GM12875 (cell line): ENCODE measurements at regions not wholly inside any gene's neighbourhood (a gene's known extent, or its start where the extent isn't known, plus 50 kb on each side); places are given as distances from the start of the nearest gene placed in this dataset.

ENCODE experiments used
- H3K4me3 ChIP-seq: one replicate; pipeline ENCODE4 v1.5.1; 2011; ENCODE audit warnings: low read depth, low read length, control low read depth
- CTCF ChIP-seq: IDR thresholded peaks from 2 replicates; pipeline ENCODE4 v1.5.1; 2011; ENCODE audit warnings: low read depth, mild to moderate bottlenecking, control low read depth, inconsistent platforms, low read length, moderate library complexity, borderline replicate concordance; ENCODE audit not compliant: insufficient read depth

GRCh38 chr10:93206652-93207051 lies 133.0 kb downstream of the CYP26A1 start:
- no peak for TF ChIP-seq CTCF
- H3K4me3 ChIP-seq: no peak overlapping the region

- no peak overlapping the region for H3K4me3 ChIP-seq
- no peak for TF ChIP-seq CTCF
These were observed 135.2 kb downstream of the CYP26A1 start for GRCh38 chr10:93208717-93209464.

GRCh38 chr10:93211991-93212390 lies 138.3 kb downstream of the CYP26A1 start:
- no peak for TF ChIP-seq CTCF
- H3K4me3 ChIP-seq: no peak overlapping the region

- no peak overlapping the region for H3K4me3 ChIP-seq
- TF ChIP-seq CTCF: no peak
These were observed 141.6 kb downstream of the CYP26A1 start for GRCh38 chr10:93215312-93215711.

GRCh38 chr10:93216341-93216985 lies 142.8 kb downstream of the CYP26A1 start:
- TF ChIP-seq CTCF: no peak
- H3K4me3 ChIP-seq: no peak overlapping the region

- H3K4me3 ChIP-seq: no peak overlapping the region
- no peak for TF ChIP-seq CTCF
These were observed 144.7 kb downstream of the CYP26A1 start for GRCh38 chr10:93218386-93218785.

GRCh38 chr10:93219347-93219746 lies 145.7 kb downstream of the CYP26A1 start:
- H3K4me3 ChIP-seq: no peak overlapping the region
- no peak for TF ChIP-seq CTCF
